GM19240 (cell line): ENCODE measurements at regions not wholly inside any gene's neighbourhood (a gene's known extent, or its start where the extent isn't known, plus 50 kb on each side); places are given as distances from the start of the nearest gene placed in this dataset.

Experiments
- DNase-seq: peaks from one replicate; pipeline ENCODE4 v3.0.0; 2011; ENCODE audit warnings: low spot score; ENCODE audit not compliant: insufficient read length

DNA sequence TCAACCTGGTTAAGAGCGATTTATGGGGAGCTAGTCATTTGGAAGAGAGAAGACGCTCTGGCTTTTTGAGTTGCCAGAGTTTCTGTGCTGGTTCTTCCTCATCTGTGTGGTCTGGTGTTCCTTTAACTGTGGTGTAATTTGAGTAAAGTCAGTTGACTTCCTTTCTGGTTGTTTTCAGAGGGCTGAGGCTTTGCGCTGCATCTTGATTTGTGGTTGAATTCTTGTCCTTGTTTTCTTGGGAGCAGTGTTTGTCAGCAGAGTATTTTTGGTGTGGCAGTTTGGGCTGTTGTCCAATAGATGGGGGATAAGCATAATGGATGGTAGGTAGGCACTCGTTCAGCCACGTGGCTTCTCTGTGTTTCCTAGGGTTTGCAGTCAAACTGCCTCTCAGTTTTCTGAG is 2143.2 kb upstream of the TENM3 start:
- no peak for DNase-seq

DNA sequence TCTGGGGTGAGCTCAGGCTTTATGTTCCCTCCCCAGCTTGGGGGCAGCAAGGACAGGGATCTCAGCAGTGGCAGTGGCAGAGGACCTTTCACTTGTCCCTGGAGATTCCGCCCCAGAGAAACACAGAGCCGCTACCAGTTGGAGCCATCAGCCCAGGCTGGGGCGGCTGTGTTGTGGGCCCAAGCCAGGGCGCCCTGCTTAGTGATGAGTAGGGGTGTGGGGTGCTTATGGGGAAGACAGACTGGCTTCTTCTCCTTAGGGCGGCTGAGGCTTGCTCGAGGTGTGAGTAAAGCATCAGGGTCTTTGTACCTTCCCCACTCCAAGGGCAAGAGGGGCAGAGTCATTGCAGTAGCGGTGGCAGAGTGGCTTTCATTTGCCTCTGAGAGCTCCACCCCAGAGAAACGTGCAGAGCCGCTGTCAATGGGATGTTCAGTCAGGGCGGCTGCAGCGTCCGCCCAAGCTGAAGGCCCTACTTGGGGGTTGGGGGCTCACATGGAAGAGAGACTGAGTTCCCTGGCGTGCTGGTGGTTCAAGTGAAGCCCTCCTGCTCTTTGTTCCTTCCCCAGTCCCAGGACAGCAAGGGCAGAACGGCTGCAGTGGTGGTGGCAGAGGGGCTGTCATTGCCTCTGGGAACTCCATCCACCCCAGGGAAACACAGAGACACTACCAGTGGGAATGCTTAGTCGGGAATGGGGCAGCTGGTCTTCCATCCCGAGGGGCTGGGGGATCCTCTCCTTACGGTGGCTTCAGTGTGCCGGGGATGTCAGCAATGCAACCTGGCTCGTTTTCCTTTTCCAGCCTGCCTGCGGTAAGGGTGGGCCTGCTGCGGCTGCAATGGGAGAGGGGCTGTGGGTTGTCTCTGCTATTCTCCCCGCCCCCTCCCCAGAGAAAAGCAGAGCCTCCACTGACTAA is 2142.5 kb upstream of the TENM3 start:
- no peak for DNase-seq

DNA sequence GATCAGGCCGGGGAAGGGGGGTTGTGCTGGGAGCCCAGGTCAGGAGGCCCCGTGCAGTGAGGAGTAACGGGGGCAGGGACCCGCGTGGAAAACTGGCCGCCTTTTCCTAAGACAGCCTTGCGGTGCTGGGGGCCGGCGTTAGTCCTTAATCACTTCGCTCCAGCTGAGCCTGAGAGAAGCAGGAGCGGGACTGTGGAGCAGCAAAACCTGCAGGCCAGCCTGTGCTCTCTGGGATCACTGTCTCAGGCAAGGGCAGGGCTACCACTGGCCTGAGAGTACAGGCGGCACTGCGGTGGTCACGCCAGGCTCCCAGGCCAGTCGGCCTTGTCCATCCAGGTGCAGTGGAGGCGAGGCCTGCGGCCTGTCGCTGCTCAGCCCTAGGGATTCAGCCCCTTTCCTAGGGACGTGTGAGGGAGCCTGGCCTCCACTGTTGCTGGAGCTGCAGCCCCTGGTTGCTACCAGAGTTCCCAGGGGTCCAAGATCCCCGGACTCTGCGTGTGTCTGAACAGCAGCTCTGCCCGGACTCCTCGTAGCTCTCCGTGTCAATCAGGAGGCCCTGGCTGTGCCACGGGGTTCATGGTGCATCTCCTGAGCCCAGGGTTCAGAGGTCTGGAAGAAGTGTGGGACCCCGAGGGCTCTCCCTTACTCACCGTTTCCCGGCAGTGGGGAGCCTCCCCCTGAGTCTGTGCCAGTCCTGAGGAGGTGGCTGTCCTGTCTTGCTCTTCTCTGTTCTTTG is 2141.7 kb upstream of the TENM3 start:
- no peak for DNase-seq

DNA sequence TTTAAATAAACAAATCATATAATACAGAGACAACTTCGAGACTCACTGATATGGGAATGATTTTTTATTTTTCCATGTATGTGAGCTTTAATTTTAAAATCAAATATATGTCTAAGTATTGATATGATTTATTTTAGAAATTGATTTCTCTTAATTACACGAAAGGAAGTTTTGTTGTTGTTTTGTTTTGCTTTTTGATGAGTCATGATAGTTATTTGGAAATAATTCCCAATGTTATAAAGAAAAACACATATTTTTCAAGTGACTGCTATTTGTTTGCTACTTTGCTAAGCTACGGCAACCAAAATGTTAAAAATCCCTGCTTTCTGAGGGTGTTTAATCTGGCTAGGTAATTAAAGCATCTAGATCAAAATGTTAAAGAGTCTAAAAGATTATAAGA is 2139.4 kb upstream of the TENM3 start:
- DNase-seq = no peak

DNA sequence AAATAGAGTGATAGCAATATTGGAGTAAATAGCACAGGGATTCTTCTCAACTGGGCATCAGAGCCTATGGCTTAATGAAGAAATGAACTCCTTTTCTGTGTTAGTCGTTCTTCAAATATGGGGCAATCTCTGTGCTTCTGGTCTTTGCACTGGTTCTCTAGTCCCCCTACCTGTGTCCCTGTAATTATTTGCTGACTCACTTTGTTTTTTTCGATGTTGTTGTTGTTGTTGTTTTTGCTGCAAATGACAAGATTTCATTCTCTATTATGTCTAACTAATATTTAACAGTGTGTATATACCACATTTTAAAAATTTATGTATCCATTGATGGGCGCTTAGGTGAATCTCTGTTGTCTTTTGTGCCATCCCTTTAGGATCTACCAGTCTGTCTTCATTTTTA is 2137.8 kb upstream of the TENM3 start:
- DNase-seq = no peak

DNA sequence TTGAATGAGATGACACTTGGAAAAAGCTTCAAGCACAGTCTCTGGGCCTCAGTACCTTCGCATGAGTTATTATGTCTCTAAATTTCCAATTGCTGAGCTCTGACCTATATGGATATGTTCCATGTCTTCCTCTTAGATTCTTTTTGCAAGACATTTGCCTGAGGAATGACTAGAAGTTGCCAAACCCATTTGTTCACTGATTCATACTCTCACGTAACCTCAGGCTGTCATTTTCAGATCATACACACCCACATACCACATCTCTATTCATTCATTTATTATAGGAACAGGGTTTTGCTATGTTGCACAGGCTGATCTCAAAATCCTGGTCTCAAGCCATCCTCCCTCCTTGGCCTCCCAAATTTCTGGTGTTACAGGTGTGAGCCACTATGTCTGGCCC is 2137.1 kb upstream of the TENM3 start:
- no peak for DNase-seq

DNA sequence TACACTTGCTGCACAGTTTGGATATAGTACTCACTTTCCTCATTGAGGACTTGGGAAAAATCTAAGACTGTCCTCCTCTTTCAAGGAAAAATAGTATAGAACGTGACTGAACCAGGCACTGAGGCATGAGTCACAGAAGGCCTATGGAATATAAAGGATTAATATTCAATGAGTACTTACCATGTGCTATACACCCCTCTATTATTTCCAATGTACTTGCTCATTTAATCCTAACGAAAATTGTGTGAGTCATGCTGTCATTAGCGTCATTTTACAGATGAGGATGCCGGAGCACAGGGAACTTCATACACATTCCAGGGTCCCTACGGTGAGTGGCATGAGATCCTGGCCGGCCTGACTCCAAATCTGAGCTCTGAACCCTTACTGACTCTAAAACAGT is 2136.2 kb upstream of the TENM3 start:
- DNase-seq = no peak

DNA sequence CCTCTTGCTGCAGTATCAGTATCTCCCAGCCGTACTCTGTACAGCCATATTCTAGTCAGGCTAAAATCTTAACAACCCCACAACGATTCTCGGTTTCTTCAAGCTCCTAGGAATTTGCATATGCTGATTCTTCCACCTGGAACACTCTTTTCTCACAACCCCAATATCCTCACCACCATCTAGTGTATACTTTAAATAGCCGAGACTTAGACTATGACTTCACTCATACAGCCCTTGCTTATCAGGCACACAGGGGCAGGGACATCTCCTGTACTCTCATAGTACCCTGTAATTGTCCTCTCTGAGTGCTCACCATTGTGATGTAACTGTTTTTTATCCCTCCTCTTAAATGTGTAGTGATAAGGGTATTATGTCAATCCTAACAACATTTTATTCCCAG is 2126.4 kb upstream of the TENM3 start:
- DNase-seq = no peak

DNA sequence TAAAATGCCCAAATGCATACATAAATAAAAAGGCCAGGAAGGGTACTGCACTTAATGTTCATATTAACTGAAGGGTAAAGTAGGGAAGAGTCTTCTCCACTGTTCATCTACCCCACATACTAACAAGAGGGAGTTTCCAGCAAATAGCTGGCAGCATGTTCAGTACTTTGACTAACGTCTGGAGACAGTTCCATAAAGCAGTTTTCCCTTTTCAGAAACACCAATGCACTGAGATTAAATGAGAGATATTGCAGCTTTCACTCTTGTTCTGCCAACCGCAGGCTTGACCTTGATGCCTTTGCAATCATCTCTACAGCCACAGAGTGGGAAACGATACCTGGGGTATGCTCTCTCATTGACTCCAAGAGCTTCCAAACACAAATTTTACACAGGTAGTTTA is 2123.1 kb upstream of the TENM3 start:
- DNase-seq = no peak

DNA sequence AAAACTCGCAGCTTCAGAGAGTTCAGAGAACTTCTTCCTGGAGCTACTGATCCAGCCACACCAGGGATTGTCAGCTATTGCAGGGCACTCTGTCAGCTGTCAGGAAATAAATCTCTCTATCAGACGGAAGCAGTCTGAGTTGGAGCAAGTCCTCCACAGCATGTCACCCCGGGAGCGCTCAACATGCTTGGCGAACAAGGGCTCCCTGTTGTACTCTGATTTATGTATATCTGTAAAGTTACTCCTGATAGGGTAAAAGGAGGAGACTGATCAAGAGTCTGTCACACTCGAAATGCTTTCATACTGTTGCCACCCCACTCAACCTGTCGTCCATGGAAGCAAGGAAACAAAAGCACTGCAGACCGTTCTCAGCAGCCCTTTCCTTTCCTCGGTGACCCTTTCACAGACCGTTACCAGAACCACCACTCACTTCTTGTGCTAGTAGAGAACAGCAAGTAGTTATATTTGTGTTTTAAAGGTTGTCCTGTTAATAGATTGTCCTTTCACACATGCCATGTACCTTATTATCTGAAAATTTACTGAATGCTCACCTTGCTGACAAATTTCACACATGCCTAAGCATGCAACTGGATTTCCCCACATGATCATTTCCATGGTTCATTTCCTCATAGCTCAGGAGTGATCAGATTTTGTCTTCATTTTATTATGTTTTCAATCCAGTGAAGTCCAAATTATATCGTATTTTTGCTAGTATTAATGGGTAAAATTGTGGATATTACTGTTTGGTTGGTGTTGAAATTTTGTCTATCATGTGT is 2108.9 kb upstream of the TENM3 start:
- no peak for DNase-seq

DNA sequence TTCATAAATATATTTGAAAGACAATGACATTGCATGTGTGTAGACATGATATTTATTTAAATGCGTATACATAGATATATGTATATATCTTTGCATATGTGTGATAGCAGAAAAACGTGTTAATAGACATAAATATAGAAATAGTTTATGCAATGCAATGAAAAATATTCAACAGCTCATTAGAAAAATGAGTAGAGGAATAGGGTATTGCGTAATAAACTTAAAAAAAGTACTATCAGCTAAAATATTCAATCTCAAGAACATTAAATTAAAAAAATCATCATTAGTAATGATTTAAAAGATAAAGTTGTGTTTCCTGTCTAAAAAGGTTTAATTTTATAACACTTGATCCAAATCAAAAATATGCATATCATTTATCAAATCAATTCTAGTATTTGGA is 2101.5 kb upstream of the TENM3 start:
- no peak for DNase-seq

DNA sequence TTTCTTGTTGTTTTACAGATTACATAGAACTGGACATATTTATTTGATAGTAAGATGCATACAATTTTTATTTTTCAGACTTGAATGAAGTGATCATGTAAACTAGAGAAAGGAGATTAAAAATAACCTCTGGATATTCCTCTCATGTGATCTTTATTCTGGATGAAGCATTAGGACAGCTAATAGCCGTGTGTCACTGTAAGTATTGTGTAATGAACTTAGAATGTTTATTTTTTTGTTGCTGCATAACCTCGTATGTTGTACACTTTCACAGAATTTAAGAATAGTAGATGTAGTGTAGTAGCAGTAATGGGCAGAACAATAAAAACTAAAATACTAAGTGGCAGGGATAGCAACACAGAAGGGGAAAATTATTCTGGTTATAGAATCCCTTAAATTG is 2094.5 kb upstream of the TENM3 start:
- no peak for DNase-seq

DNA sequence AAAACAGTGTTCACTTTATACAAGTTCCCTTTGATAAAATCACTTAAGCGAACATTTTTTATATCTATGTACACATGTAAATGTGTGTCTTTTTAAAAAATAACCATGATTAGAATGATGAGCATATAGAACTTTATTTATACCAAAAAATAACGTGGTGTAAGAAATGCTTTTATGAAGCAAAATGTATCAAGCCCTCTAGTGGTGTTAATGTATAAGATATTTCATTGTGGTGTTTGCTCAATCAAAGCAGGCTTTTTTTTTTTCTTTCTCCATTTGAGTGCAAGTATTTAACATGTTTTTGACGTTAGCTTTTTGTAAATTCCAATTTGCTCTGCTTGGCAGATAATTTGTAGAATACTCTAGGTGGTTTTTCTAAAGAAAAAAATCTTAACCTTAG is 2092.4 kb upstream of the TENM3 start:
- DNase-seq = no peak

DNA sequence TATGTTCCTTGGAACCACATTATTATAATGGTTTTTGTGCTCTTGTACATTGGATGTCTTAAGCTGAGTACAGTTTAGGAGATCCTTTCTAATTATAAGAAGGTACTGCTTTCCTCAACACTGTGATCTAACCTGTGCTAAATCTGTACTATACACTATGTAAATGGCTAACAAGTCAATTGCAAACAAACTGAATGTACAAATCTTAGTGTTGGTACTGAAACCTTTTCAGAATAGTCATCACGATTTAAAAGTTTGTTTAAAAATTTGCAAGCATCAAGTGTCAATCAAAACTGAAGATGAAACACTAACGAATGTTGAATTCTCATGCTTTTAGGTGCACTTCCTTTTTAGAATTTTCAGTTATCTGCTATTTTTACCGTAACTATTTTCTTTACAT is 2090.4 kb upstream of the TENM3 start:
- DNase-seq = no peak

DNA sequence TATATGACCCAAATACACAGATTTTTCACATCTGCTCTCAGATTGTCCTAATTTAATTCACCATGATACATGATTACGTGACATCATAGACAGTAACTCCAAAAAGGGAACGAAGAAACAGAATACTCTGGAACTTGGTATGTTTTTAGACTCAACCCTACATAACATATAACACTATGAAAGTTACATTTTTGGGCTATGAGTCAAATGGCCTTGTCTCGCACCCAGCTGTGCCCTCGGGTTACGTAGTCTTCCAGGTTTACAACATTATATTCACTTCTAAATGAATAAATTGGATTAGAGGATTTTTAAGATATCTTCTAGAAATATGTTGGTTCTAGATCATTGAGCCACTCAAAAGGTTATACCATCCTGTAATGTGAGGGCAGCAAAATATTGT is 2089.6 kb upstream of the TENM3 start:
- DNase-seq = no peak

DNA sequence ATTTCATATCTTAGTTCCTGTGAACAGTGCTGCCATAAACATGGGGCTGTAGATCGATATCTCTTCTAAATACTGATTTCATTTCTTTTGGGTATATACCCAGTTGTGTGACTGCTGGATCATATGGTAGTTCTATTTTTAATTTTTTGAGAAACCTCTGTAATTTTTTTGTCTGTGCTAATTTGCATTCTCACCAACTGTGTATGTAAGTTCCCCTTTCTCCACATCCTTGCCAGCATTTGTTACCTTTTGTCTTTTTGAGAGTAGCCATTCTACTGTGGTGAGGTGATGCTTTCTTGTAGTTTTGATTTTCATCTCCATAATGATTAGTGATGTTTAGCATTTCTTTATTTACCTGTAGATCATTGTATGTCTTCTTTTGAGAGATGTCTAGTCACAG is 2086.5 kb upstream of the TENM3 start:
- DNase-seq = no peak

DNA sequence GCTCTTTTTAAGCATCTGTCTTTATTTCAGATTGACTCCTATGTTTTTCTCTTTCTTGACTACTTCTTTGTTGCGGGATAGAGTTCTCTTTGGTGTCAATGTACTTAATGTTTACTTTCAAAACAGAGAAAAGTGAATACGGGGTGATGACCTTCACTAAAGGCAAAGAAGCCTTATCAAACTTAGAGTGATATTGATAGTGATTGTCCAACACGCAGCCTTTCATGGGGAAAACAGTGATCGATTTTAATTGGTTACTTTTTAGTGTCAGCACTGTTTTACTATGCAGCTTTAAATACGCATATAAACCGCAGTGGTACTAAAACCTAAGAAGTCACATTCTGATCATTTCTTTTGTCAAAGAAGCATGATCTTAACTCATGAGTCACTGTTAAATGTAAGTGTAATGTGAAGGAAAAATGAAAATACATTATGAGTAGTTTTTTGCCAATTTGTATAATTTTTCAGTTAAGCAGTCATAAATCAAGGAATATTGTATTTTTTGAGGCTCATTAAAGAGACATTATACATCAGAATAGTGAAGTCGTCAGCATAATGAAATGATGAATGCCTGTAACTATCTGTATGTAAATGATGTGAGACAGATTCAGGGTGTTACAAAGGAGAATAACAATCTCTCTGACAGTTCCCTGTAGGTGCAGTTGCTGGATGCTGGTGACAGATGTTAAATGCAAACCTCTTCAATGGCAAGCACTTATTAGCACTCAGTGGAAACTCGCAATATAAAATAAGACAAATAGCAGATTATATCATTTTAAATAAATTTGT is 2082.8 kb upstream of the TENM3 start:
- DNase-seq = no peak

DNA sequence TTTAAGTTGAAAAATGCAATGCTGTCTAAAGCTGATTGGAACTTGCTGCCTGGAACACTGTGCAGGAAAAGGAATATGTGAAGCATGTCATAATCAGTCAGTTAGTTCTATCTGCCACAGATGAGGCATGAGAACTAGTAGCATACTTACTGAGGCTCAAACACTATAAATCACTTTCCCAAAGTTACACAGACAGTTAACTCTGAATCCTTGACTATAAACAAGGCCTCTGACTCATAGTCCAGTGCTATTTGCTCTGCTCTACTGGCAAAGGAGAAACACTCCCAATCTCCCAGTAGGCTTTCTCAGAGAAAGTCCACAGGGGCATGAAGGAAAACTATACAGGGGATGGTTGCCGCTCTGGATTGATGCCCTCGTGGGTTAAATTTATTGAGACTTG is 2078.4 kb upstream of the TENM3 start:
- DNase-seq = no peak

DNA sequence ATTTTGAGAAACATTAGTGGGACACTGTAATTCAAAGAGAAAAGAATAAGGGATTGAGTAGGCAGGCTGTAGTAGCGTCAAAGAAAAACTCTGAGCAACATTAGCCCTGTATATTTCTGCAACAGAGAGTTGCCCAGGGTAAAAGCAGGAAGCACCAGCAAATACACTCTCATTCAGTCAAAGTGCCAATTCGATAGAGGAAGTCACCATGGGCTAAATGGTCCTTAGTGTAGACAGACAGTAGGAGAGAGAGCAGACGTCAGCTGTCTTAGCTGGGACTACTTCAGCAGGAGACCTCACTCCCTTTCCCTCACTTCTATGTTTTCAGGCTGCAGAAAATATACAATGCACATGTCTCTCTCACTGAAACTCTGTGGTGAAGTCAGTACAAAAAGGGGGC is 2073.8 kb upstream of the TENM3 start:
- no peak for DNase-seq

DNA sequence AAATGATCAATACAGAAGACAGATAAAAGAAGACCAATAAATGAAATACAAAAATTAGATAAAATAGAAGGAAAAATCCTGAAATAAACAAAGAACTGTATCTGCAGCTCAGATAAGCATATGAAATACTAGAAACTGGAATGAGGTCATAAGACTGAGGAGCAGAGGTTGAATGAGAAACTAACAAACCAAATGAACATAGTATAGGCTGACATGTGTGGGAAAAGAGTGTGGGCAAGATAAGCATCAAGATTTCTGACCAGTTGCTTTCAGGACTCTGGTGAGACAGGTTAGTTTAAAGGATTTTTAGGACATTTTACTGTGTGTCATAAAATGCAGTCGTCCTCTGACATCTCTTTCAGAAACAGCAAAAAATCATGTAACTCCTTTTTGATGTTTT is 2073.2 kb upstream of the TENM3 start:
- no peak for DNase-seq

DNA sequence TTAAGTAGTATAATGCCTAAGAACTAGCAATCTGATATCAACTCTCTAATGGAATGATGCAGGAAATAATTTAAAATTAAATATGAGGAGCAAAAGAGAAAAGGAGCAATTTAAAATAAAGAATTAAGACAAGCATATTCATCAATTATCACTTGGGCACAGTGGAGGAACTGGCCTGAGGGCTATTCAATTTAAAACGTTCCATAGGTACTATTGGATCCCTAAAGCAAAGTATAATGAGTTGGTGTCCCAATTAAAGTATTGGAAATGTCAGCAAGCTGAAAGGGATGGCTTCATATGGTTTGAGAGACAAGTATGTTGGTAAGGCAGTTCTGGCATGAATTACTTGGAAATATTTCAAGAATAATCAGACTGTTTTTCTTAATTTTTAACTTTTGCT is 2064.1 kb upstream of the TENM3 start:
- no peak for DNase-seq
